HG03095 (cell line): ENCODE measurements at regions not wholly inside any gene's neighbourhood (a gene's known extent, or its start where the extent isn't known, plus 50 kb on each side); places are given as distances from the start of the nearest gene placed in this dataset.

ENCODE experiments used
- ATAC-seq: cut with Tn5 transposase; IDR thresholded peaks from one replicate; pipeline ENCODE4 v1.9.1; 2021; ENCODE audit warnings: moderate library complexity; ENCODE audit not compliant: unreplicated experiment

- ATAC-seq = no peak
Measured at GRCh38 chr20:7387638-7388193, 552.5 kb downstream of the HAO1 start.

DNA sequence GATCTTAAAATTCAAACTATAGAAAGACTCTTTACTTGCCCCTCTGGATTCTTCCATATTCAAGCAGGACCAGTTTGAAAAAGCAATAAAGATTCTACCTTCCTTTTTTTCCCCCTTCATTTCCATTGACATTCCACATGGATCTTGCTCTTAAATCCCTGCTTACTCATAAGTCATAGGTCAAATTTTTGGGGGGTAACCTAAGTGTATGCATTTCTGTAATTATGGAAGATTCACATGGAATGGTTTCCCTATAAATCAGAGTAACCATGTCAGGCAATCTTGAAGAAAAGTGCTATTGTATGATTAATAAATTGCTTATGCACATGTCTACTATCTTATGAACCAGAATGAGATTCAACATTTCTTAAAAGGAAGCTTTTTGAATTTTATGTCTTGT is 551.0 kb downstream of the HAO1 start:
- ATAC-seq = no peak

DNA sequence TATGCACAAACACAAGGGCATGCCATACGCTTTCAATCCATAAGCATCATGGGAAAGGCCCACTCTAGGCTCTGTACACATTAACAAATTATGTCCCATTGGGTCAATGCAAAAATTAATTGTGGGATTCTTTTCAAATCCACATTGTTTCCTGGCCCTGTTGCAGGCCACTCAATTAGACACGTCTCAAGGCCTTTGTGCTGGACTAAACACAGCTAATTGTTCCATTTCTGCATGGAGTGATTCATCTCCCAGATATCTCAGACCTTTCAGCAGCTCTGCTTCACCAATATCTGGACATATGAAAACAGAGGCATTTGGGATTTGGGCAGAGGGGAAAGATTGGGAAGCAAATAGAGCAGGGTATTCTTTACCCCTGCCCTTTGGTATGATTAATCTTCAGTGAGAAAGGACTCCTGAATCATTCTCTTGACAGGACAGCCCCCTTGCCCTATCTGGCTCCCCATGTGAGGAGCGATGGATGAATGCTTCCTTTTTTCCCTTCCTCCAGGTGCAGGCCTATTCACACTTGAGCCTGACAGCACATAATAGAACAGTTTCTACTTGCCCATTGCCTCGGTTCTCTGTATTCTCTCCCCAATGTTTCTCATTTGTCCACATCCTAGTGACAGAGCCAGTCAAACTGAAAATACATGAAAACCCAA is 547.6 kb downstream of the HAO1 start:
- ATAC-seq = no peak

DNA sequence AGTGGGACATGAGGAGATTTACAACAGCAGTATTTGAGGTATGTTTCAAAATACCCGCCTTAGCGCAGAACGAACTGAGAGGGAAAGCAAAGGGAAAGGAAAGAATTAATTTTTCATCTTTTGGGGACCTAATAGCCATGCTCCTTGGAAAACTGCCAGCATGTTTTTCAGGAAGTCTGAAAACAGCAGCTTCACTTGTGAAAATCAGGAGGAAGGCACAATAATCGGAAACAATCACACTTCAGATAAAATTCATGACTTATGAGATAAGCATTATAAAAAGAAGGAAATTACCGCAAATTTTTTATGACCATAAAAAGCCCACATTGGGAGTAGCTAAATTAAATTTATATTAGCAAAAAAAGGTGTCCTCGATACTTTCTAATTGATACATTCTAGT is 541.1 kb downstream of the HAO1 start:
- no peak for ATAC-seq

DNA sequence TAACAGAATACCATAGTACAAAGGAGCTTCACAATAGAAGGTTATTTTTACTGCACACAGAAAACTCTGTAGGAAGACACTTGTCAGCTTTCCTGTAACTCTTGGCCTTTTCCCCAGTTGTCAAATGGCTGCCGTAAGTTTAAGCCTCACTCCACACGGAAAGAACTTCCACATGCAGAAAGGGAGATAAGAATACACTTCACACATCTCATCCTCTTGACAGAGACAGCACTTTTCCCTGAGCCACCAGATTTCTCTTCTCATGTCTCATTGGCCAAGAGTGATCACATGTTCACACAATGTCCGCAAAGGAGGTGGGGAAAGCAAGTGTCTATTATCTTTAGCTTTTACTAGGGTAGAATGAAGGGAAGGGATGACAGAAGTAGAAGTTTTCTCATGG is 540.7 kb downstream of the HAO1 start:
- ATAC-seq = no peak

GRCh38 chr20:7406671-7407070 is 533.6 kb downstream of the HAO1 start:
- ATAC-seq = no peak

DNA sequence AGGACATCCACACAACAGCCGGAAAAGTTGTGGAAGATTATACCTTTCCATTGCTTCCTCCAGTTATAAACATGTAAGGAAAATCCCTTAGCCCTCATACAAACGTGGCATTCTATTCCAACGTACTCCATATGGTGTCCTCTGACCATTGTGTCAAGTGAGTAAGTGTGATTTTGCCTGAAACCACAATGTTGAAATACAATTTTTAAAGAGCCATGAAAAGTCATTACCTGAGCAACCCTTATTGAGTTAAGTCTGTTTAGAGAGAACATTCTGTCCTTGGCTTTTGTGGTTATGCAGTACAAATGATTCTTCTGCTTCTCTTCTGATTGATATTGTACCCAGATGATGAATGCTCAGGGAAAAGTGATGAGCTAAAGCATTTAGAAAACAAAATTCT is 530.1 kb downstream of the HAO1 start:
- ATAC-seq = no peak

DNA sequence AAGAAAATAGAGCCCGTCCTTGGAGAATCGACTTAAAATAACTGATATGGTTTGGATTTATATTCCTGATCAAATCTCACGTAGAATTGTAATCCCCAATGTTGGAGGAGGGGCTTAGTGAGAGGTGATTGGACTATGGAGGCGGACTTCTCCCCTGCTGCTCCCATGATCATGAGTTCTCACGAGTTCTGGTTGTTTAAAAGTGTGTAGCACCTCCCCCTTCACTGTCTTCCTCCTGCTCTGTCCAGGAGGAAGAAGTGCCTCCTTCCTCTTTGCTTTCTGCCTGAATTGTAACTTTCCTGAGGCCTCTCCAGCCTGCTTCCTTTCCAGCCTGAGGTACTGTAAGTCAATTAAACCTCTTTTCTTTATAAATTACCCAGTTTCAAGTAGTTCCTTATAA is 529.2 kb downstream of the HAO1 start:
- ATAC-seq = no peak

DNA sequence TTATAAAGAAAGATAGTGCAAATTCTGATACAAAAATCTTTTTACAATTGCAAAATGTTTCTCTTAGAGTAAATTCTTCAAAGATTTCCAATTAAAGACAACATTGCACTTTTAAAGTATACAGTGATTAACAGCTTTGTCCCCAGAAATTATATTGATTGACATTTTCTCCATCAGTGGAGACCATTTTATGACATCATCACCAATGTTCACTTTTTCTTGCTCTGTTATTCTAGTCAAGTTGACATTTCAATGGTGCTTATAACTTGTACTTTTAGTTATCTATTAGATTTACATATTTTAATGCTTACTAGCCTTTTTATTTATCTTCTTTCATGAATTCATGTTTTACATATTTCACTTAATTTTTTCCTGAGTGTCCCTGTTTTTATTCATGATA is 524.8 kb downstream of the HAO1 start:
- ATAC-seq = no peak

GRCh38 chr20:7416382-7416781 is 523.9 kb downstream of the HAO1 start:
- ATAC-seq = no peak

DNA sequence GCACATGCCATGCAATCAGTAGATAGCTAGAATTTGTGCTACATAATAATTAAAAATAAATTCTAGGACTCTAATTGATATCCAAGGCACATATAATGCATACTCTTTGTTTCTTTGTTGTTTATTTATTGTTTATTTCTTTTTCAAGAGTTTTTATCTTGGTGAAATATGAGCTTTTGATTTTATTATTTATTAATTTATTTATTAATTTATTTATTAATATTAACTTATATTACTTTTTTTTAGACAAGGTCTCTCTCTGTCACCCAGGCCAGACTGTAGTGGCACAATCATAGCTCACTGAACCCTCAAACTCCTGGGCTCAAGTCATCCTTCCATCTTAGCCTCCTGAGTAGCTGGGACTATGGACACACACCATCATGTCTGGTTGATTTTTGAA is 519.9 kb downstream of the HAO1 start:
- no peak for ATAC-seq

- no peak for ATAC-seq
Measured at GRCh38 chr20:7426890-7427496, 513.3 kb downstream of the HAO1 start.

- ATAC-seq = no peak
Measured at GRCh38 chr20:7428946-7429345, 511.3 kb downstream of the HAO1 start.

- no peak for ATAC-seq
Measured at GRCh38 chr20:7432612-7433011, 507.6 kb downstream of the HAO1 start.

DNA sequence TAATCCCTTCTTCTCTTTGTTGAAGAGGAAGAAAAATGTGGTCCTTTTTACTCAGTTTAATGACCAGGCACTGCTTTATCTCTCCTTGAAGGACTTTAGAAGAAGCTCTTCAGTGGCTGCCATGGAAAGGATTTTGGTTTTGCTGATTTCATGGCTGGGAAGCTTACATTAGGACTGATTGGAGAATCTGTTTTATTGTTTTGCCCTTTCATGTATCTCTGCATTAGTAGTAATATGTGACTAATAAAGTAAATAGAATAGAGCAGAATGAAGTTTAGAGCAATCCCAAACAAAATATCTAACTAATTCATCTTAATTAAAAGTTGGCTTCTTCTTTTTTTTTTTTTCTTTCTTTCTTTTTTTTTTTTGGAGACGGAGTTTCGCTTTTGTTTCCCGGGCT is 502.9 kb downstream of the HAO1 start:
- no peak for ATAC-seq

DNA sequence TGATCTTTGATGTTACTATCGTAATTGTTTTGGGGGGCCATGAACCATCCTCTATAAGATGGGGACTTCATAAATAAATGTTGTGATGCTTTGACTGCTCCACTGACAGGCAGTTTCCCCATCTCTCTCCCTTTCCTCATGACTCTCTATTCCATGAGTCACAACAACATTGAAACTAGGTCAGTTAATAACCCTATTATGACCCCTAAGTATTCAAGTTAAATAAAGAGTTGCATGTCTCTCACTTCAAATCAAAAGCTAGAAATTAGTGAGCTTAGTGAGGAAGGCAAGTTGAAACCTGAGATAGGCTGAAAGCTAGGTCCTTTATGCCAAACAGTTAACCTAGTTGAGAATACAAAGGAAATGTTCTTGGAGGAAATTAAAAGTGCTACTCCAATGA is 491.0 kb downstream of the HAO1 start:
- ATAC-seq = no peak

DNA sequence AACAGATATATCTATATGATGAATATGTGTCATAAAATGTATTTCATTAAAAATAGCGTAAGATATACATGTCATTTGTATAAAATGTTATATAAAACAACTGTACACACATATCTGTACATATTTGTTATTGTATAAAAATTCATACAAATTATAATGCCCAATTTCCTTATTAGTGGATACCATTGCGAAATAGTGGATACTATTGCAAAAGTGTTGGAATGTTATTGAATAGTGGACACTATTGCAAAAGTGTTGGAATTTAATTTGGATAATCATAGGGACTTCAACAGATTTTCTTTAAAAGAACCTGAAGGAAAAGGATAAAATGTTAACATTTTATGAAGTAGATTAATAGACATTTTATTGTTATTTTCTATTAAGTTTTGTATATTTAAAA is 487.4 kb downstream of the HAO1 start:
- ATAC-seq = no peak

- no peak for ATAC-seq
Measured at GRCh38 chr20:7454047-7454446, 486.2 kb downstream of the HAO1 start.

DNA sequence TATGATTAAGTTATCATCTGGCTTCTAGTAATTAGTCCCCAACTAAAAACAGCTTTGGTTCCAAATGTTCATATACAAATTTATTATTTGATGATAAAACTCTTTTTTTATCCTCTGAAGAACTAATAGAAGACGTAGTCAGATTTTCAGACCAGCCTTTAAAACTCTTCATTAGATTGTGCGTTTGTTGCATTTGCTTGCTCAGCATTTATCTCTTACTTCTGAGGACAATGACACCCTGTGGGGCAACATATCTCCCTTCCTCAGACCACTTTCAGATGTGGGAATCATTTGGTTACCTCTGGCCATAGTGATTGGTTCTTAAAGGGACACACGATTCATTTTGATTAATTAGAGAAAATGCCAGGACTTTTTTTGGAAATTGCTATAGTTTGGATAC is 481.8 kb downstream of the HAO1 start:
- no peak for ATAC-seq

DNA sequence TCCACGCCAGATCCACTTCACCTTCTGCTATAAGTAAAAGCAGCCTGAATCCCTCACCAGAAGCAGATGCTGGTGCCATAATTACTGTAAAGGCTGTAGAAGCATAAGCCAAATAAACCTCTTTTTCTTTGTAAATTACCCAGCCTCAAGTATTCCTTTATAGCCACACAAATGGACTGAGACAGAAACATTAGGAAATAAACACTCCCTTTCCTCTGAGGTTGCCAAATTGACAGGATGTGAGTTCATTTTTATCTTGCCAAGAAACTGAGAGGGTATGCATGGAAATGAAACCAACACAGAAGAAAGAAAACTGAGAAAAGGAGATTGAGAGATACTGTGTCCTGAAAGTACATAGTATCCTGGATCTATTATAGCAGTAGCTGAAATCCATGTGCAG is 481.2 kb downstream of the HAO1 start:
- ATAC-seq = no peak

DNA sequence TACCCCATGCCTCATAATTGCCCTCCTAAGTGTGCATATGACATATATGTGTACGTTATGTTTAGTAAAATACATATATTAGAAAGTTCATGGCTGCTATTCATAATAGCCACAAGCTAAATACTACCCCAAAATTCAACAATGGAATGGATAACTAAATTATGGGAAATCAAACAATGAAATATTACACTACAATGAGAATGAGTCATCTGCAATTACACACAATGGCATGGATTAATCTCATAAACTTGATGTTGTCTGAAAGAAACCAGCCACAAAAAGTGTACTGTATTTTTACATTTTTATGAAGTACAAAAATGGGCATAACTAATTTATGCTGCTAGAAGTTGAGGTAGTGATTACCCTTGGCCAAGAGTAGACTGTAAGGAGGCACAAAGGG is 477.0 kb downstream of the HAO1 start:
- ATAC-seq = no peak

GRCh38 chr20:7470912-7471311 is 469.3 kb downstream of the HAO1 start:
- no peak for ATAC-seq

DNA sequence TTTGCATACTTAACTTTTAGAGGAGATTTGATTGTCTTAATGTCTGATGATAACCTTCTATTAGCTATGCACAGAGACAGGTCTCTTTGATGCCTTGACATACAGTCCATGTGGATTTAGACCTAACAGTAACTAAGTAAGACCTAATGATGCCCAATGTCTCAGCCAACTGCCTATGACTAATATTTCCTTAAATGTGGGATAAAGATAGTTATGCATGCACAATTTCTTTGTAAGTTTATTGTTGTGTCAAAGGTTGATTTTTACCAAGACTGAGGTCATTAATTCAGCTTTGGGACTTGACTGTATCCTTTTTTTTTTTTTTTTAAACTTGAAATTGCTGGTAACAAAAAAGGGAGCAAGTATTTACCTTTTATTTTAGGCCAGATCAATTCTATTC is 450.0 kb downstream of the HAO1 start:
- no peak for ATAC-seq
